SK-N-MC (cell line): ENCODE measurements at regions not wholly inside any gene's neighbourhood (a gene's known extent, or its start where the extent isn't known, plus 50 kb on each side); places are given as distances from the start of the nearest gene placed in this dataset.

Source experiments
- EZH2 ChIP-seq: fragments of 200-600 bp; sonication (generic); IDR thresholded peaks from one replicate; pipeline ENCODE4 v1.6.1; 2017; ENCODE audit warnings: antibody characterized with exemption
- FOXP2 ChIP-seq: optimal IDR thresholded peaks from 2 replicates; pipeline ENCODE3; 2011; ENCODE audit warnings: mild to moderate bottlenecking, moderate library complexity; ENCODE audit not compliant: insufficient read depth; ENCODE audit errors: extremely low read length, control extremely low read depth
- POLR2AphosphoS5 ChIP-seq: IDR thresholded peaks from 2 replicates; pipeline ENCODE4 v1.6.1; 2012; ENCODE audit warnings: mild to moderate bottlenecking, low read depth, low read length, borderline replicate concordance

- TF ChIP-seq POLR2AphosphoS5 (no peak), FOXP2 (no peak), EZH2 (no peak)
These were observed 148.5 kb downstream of the PHETA1 start for GRCh38 chr12:111220363-111220762.
